ENCODE measurements at regions not wholly inside any gene's neighbourhood (a gene's known extent, or its start where the extent isn't known, plus 50 kb on each side); places are given as distances from the start of the nearest gene placed in this dataset.

DNA sequence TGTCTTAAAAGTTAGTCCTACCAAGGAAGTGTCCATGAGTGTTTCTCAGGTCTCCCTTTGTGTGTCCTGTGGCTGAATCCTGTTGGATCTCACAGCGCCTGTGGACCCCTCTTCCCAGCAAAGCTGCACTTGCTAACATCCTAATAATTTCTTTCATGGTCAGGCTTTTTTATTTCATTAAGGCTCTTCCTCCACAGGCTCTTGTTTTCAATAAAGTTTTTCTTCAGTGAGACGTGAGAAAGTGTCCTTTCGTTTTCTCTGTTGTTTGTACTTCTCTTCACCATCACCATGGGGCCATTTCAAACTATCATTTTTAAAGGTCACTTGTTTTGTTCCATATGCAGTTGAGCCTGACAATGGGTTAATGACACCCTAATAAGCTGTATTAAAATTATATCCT lies 231.5 kb downstream of the LMO4 start:
- Histone ChIP-seq H3K4me3 (ENCODE audit: low read depth, low read length) (no peak overlapping the region), H3K36me3 (ENCODE audit: control insufficient read depth, insufficient read depth, low read length) (no peaks in the 10 kb centered on the region), H3K27me3 (ENCODE audit: control insufficient read depth, insufficient read depth, low read length) (no peaks in the 10 kb centered on the region)
- no peak for TF ChIP-seq CTCF (IDR thresholded peaks at IDR 0.05; ENCODE audit: insufficient read depth, low read length, poor library complexity, severe bottlenecking)
- DNase-seq (ENCODE audit: low read depth), result no peak

DNA sequence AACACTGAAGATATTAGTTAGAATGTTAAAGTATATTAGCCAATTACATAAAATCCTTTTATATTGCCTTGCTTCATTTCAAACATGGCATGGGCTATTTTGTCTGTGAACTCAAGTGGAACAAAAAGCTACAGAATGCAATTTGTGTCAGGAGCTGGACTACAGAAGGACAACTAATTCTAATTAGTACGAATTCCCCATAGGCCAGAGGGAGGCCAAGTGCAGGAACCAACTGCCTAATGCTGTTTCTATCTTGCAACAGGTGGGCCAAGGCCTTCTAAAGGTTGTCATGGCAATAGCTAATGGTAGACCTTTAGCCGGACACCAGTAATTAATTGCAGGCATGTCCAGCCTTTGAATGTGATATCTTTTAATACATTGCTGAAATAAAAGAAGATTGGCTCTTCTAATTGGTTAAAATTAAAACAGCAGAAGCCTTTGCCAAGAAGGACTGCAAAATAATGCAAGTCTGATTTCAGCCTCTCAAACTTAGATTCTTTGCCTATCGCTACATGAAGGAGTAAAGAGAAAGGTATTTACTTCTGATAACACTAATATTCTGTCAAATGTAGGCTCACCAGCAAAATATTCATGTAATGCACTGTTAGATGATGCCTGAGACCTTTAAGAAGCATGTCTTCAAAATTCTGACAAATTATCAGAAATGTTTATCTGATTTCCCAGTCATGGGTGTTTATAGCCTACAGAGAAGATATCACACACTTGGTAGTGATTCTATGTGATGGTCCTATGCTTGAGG lies 232.1 kb downstream of the LMO4 start:
- no peaks in the 10 kb centered on the region for H3K27me3 ChIP-seq (ENCODE audit: control insufficient read depth, insufficient read depth, low read length)
- no peak for DNase-seq (ENCODE audit: low read depth)
- no peak for TF ChIP-seq CTCF (IDR thresholded peaks at IDR 0.05; ENCODE audit: insufficient read depth, low read length, poor library complexity, severe bottlenecking)
- no peaks in the 10 kb centered on the region for H3K36me3 ChIP-seq (ENCODE audit: control insufficient read depth, insufficient read depth, low read length)
- H3K4me3 ChIP-seq (ENCODE audit: low read depth, low read length), result no peak overlapping the region

DNA sequence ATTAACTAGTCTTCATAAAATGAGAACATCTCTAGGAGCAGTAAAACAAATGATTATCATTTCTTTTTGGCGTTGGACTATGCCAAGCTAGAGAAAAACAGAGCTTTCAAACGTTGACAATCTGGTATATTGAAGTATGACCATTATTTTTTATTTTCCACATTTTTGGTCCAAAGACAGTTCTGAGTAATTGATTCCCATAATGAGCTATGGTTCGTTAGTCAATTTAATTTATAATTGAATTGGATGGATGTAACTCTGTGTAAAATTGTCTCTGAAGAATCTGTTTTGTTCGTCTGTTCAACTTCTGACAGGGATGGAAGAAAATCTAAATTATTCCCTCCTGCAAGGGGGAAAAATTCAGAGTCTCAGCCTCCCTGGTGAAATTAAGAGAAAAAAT lies 234.5 kb downstream of the LMO4 start:
- no peak overlapping the region for H3K4me3 ChIP-seq (ENCODE audit: low read depth, low read length)
- no peaks in the 10 kb centered on the region for H3K36me3 ChIP-seq (ENCODE audit: control insufficient read depth, insufficient read depth, low read length)
- no peak for DNase-seq (ENCODE audit: low read depth)
- H3K27me3 ChIP-seq (ENCODE audit: control insufficient read depth, insufficient read depth, low read length), result no peaks in the 10 kb centered on the region
- no peak for TF ChIP-seq CTCF (IDR thresholded peaks at IDR 0.05; ENCODE audit: insufficient read depth, low read length, poor library complexity, severe bottlenecking)

GRCh38 chr1:87565861-87566260 lies 237.2 kb downstream of the LMO4 start:
- no peak for TF ChIP-seq CTCF (IDR thresholded peaks at IDR 0.05; ENCODE audit: insufficient read depth, low read length, poor library complexity, severe bottlenecking)
- H3K36me3 ChIP-seq (ENCODE audit: control insufficient read depth, insufficient read depth, low read length), result no peaks in the 10 kb centered on the region
- no peaks in the 10 kb centered on the region for H3K27me3 ChIP-seq (ENCODE audit: control insufficient read depth, insufficient read depth, low read length)
- no peak overlapping the region for H3K4me3 ChIP-seq (ENCODE audit: low read depth, low read length)
- DNase-seq (ENCODE audit: low read depth), result no peak

- Histone ChIP-seq H3K4me3 (ENCODE audit: low read depth, low read length) (no peak overlapping the region), H3K36me3 (ENCODE audit: control insufficient read depth, insufficient read depth, low read length) (no peaks in the 10 kb centered on the region), H3K27me3 (ENCODE audit: control insufficient read depth, insufficient read depth, low read length) (no peaks in the 10 kb centered on the region)
- DNase-seq (ENCODE audit: low read depth), result no peak
- TF ChIP-seq CTCF (IDR thresholded peaks at IDR 0.05; ENCODE audit: insufficient read depth, low read length, poor library complexity, severe bottlenecking), result no peak
Observed at GRCh38 chr1:87568005-87568404, 239.3 kb downstream of the LMO4 start.

- TF ChIP-seq CTCF (IDR thresholded peaks at IDR 0.05; ENCODE audit: insufficient read depth, low read length, poor library complexity, severe bottlenecking), result no peak
- Histone ChIP-seq H3K4me3 (ENCODE audit: low read depth, low read length) (no peak overlapping the region), H3K27me3 (ENCODE audit: control insufficient read depth, insufficient read depth, low read length) (no peaks in the 10 kb centered on the region), H3K36me3 (ENCODE audit: control insufficient read depth, insufficient read depth, low read length) (no peaks in the 10 kb centered on the region)
- no peak for DNase-seq (ENCODE audit: low read depth)
Observed at GRCh38 chr1:87568911-87569310, 240.2 kb downstream of the LMO4 start.
